HepG2 (cell line): ENCODE measurements at regions not wholly inside any gene's neighbourhood (a gene's known extent, or its start where the extent isn't known, plus 50 kb on each side); places are given as distances from the start of the nearest gene placed in this dataset.

Experiments used
- AGO2 ChIP-seq: fragments of 200-400 bp; formaldehyde crosslinking; optimal IDR thresholded peaks from 2 replicates; pipeline ENCODE3; 2017; ENCODE audit warnings: mild to moderate bottlenecking, low read depth, low read length, moderate library complexity
- CEBPB ChIP-seq: IDR thresholded peaks from 2 replicates; pipeline ENCODE4 v1.6.1; 2011; ENCODE audit warnings: low read depth, low read length, improper control_type of control experiment, borderline replicate concordance
- CENPX ChIP-seq: sonication (generic); formaldehyde crosslinking; IDR thresholded peaks from 2 replicates; pipeline ENCODE4 v1.9.0; 2021; ENCODE audit warnings: mild to moderate bottlenecking, missing genetic modification reagents, moderate library complexity
- HCFC1 ChIP-seq: fragments of 150-350 bp; IDR thresholded peaks from 2 replicates; pipeline ENCODE4 v1.6.1; 2014; ENCODE audit warnings: low read depth, low read length
- KIAA2018 ChIP-seq: sonication (generic); formaldehyde crosslinking; IDR thresholded peaks from 2 replicates; pipeline ENCODE4 v1.5.0; 2020; ENCODE audit warnings: mild to moderate bottlenecking, missing genetic modification reagents, borderline replicate concordance
- KLF9 ChIP-seq: IDR thresholded peaks from 2 replicates; pipeline ENCODE4 v1.6.1; 2016; ENCODE audit warnings: low read depth
- MAF1 ChIP-seq: sonication (generic); formaldehyde crosslinking; IDR thresholded peaks from 2 replicates; pipeline ENCODE4 v1.5.0; 2020; ENCODE audit warnings: missing genetic modification reagents, borderline replicate concordance
- RXRA ChIP-seq: sonication (generic); formaldehyde crosslinking; IDR thresholded peaks from 2 replicates; pipeline ENCODE4 v1.5.1; 2020; ENCODE audit warnings: missing genetic modification reagents
- SALL1 ChIP-seq: sonication (generic); formaldehyde crosslinking; IDR thresholded peaks from 2 replicates; pipeline ENCODE4 v1.8.0; 2022; ENCODE audit warnings: mild to moderate bottlenecking, missing genetic modification reagents
- ZNF10 ChIP-seq: sonication (generic); formaldehyde crosslinking; IDR thresholded peaks from 2 replicates; pipeline ENCODE4 v1.4.0; 2020; ENCODE audit warnings: mild to moderate bottlenecking, low read depth, missing genetic modification reagents, borderline replicate concordance
- ZNF333 ChIP-seq: sonication (generic); formaldehyde crosslinking; IDR thresholded peaks from 2 replicates; pipeline ENCODE4 v1.4.0; 2020; ENCODE audit warnings: mild to moderate bottlenecking, missing genetic modification reagents, borderline replicate concordance
- ZSCAN21 ChIP-seq: sonication (generic); formaldehyde crosslinking; IDR thresholded peaks from 2 replicates; pipeline ENCODE4 v1.8.0; 2022; ENCODE audit warnings: mild to moderate bottlenecking, missing genetic modification reagents, moderate library complexity, borderline replicate concordance

GRCh38 chr13:111954661-111955411 lies 112.1 kb upstream of the SOX1 start (continued):
- TF ChIP-seq KIAA2018 (CRISPR knock-in tag) (no peak), RXRA (CRISPR knock-in tag) (no peak), AGO2 (no peak), SALL1 (CRISPR knock-in tag) (no peak), ZNF333 (CRISPR knock-in tag) (no peak), ZNF10 (CRISPR knock-in tag) (no peak), CEBPB (no peak), HCFC1 (no peak), MAF1 (no peak), CENPX (CRISPR knock-in tag) (no peak), ZSCAN21 (no peak), KLF9 (CRISPR knock-in tag) (no peak)
